ENCODE measurements at regions not wholly inside any gene's neighbourhood (a gene's known extent, or its start where the extent isn't known, plus 50 kb on each side); places are given as distances from the start of the nearest gene placed in this dataset.

GRCh38 chr16:50946098-50946497 lies 204.2 kb downstream of the CYLD start:
- Mint-ChIP-seq H3K27me3 (no peaks in the 10 kb centered on the region), H3K27ac (no peak overlapping the region), H3K4me1 (ENCODE audit: low read depth) (no peaks in the 10 kb centered on the region), H3K9me3 (no peaks in the 10 kb centered on the region), H3K36me3 (ENCODE audit: low read depth) (no peaks in the 10 kb centered on the region), H3K4me3 (no peak overlapping the region)
- no peak overlapping the region for H3K27ac ChIP-seq (ENCODE audit: low read depth in 1 of 2, low read length in 2 of 2)
- peaks cover 0 to 2% of the 10 kb centered on the region in 2 experiments for H3K27me3 ChIP-seq (ENCODE audit: control insufficient read depth in 1 of 2, insufficient read depth in 2 of 2, low read length in 2 of 2)
- no peaks in the 10 kb centered on the region for H3K4me1 ChIP-seq (ENCODE audit: insufficient read depth, low read length)
- ChIA-PET POLR2A (no interaction called here), CTCF (no interaction called here)
- no peak overlapping the region for H3K4me3 ChIP-seq (ENCODE audit: low read length)
- DNase-seq = no peak
- H3K9me3 ChIP-seq (ENCODE audit: control insufficient read depth in 1 of 2, insufficient read depth in 1 of 2, low read length in 2 of 2) = peaks cover 0 to 4% of the 10 kb centered on the region in 2 experiments
- no peak for TF ChIP-seq CTCF (IDR thresholded peaks at IDR 0.05)
- intact Hi-C loops (cut with DNase I, micrococcal nuclease) = no loop called here
- ATAC-seq (ENCODE audit: poor library complexity) = no peak
- H3K36me3 ChIP-seq (ENCODE audit: insufficient read depth, low read length) = no peaks in the 10 kb centered on the region

GRCh38 chr16:50945171-50945570 lies 203.3 kb downstream of the CYLD start:
- Histone ChIP-seq H3K27ac (ENCODE audit: low read depth in 1 of 2, low read length in 2 of 2) (no peak overlapping the region), H3K4me1 (ENCODE audit: insufficient read depth, low read length) (no peaks in the 10 kb centered on the region), H3K27me3 (ENCODE audit: control insufficient read depth in 1 of 2, insufficient read depth in 2 of 2, low read length in 2 of 2) (peaks cover 0 to 7% of the 10 kb centered on the region in 2 experiments), H3K36me3 (ENCODE audit: insufficient read depth, low read length) (no peaks in the 10 kb centered on the region), H3K9me3 (ENCODE audit: control insufficient read depth in 1 of 2, insufficient read depth in 1 of 2, low read length in 2 of 2) (peaks cover 0 to 4% of the 10 kb centered on the region in 2 experiments), H3K4me3 (ENCODE audit: low read length) (no peak overlapping the region)
- Mint-ChIP-seq H3K9me3 (no peaks in the 10 kb centered on the region), H3K27me3 (no peaks in the 10 kb centered on the region), H3K27ac (no peak overlapping the region), H3K36me3 (ENCODE audit: low read depth) (no peaks in the 10 kb centered on the region), H3K4me3 (no peak overlapping the region), H3K4me1 (ENCODE audit: low read depth) (no peaks in the 10 kb centered on the region)
- TF ChIP-seq CTCF (IDR thresholded peaks at IDR 0.05) = no peak
- no peak for DNase-seq
- no peak for ATAC-seq (ENCODE audit: poor library complexity)
- ChIA-PET CTCF (no interaction called here), POLR2A (no interaction called here)
- intact Hi-C loops (cut with DNase I, micrococcal nuclease) = no loop called here

GRCh38 chr16:50944436-50944835 lies 202.6 kb downstream of the CYLD start:
- Histone ChIP-seq H3K27ac (ENCODE audit: low read depth in 1 of 2, low read length in 2 of 2) (no peak overlapping the region), H3K4me3 (ENCODE audit: low read length) (no peak overlapping the region), H3K27me3 (ENCODE audit: control insufficient read depth in 1 of 2, insufficient read depth in 2 of 2, low read length in 2 of 2) (peaks cover 0 to 5% of the 10 kb centered on the region in 2 experiments), H3K9me3 (ENCODE audit: control insufficient read depth in 1 of 2, insufficient read depth in 1 of 2, low read length in 2 of 2) (peaks cover 0 to 4% of the 10 kb centered on the region in 2 experiments), H3K4me1 (ENCODE audit: insufficient read depth, low read length) (no peaks in the 10 kb centered on the region), H3K36me3 (ENCODE audit: insufficient read depth, low read length) (no peaks in the 10 kb centered on the region)
- DNase-seq (no peak), ATAC-seq (ENCODE audit: poor library complexity) (no peak)
- Mint-ChIP-seq H3K4me1 (ENCODE audit: low read depth) (no peaks in the 10 kb centered on the region), H3K36me3 (ENCODE audit: low read depth) (no peaks in the 10 kb centered on the region), H3K9me3 (no peaks in the 10 kb centered on the region), H3K4me3 (no peak overlapping the region), H3K27ac (no peak overlapping the region), H3K27me3 (peaks cover 5% of the 10 kb centered on the region)
- CTCF ChIA-PET = no interaction called here
- intact Hi-C loops (cut with DNase I, micrococcal nuclease) = no loop called here
- no peak for TF ChIP-seq CTCF (IDR thresholded peaks at IDR 0.05)
- POLR2A ChIA-PET = no interaction called here
